HG03558 (cell line): ENCODE measurements at regions not wholly inside any gene's neighbourhood (a gene's known extent, or its start where the extent isn't known, plus 50 kb on each side); places are given as distances from the start of the nearest gene placed in this dataset.
A peak's percentile ranks its signal among the peaks of the same experiment; 100 is the strongest.

Experiments used
- ATAC-seq: cut with Tn5 transposase; IDR thresholded peaks from one replicate; pipeline ENCODE4 v1.9.1; 2021; ENCODE audit warnings: moderate number of reproducible peaks; ENCODE audit not compliant: unreplicated experiment; ENCODE audit errors: extremely low read depth

DNA sequence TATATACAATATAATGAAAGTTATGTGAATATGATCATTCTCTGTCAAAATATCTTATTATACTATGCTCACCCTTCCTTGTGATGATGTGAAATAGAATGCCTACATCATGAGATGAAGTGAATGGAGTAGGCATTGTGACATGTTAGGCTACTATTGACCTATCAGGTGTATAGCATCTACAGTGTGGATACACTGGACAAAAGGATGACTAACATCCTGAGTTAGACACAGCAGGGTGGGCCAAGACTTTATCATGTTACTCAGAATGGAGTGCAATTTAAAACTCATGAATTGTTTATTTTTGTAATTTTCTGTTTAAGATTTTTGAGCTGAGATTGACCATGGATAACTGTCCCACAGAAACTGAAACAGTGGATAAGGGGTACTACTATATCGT, 53.4 kb upstream of the NAV3 start:
- ATAC-seq = no peak

DNA sequence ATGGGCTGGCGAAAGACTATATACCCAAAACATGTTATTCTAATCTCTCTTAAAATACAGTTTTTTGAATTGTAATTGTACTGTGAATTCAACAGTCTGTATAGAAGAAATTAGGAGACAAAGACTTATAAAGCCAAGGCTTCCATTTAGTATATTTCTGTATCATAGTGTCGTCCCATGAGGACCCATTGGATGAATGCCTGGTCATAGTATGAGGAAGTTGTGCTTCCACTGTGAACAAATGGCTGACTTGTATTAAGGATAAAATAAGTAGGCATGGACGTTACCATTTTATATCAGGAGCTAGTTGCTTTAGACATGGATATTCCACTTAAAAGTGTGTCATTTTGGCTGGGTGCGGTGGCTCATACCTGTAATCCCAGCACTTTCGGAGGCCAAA, 55.9 kb upstream of the NAV3 start:
- no peak for ATAC-seq

GRCh38 chr12:77772676-77773298, 57.9 kb upstream of the NAV3 start:
- no peak for ATAC-seq

DNA sequence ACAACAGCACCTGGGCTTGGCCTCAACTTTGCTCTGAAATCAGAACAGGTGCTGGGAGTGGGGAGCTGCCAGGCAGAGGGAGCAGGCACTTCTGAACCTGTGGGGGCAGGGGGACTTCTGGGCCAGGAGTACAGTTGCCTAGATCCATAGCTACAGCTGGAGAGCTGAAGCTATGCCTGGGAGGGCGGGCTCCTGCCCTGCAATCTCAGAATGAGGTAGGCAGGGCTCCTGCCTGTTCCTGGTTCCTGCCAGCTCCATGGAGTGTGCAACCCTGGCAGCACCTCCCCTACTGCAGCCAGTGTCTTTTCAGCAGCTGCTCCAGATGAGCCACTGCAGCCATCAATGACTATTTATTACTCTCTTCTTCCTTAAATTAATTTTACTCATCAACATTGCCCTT, 62.1 kb upstream of the NAV3 start:
- no peak for ATAC-seq

DNA sequence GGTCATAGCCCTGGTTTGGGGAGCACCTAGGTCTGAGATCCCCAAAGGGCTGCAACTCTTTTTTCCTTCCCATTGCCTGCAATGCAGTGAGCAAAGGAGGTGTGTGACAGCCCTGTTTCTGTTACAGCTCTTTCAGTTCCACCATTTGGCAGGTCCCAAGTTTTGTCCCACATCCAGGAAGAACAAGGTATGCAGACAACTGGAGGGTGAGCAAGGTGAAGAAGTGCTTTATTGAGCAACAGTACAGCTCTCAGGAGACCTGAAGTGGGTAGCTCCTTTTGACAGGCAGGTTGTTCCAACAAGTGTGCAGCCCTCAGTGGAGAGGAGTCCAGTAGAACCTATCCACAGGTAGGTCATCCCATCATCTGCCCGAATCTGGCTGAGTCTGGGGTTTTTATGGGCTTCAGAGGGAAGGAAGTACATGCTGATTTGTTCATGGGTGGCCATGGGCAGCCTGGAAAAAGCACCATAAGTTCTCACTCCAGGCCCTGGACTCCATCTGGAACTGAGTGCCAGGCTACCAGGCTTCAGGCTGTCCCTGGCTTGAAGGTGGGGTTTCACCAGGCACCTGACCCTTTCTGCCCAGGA, 62.8 kb upstream of the NAV3 start:
- ATAC-seq = no peak

- no peak for ATAC-seq
Observed at GRCh38 chr12:77767335-77767734, 63.4 kb upstream of the NAV3 start.

DNA sequence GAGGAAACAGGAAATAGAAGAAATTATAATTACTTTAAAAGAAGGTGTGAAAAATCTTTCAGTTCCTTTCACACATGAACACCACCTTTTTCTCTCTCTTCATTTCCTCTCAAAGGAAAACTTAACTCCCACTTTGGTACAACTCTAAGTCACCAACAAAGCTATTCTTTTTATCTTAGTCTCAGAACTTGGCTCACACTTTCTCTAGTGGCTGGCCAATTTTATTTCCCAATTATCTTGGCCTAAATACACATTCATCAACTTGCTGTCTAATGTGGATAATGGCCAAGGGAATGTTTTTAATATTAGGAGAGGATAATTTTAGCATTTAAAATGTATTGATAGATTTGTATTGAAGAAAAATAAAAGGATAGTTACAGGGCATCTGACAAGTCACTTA, 64.5 kb upstream of the NAV3 start:
- no peak for ATAC-seq

GRCh38 chr12:77761286-77761685, 69.4 kb upstream of the NAV3 start:
- no peak for ATAC-seq

DNA sequence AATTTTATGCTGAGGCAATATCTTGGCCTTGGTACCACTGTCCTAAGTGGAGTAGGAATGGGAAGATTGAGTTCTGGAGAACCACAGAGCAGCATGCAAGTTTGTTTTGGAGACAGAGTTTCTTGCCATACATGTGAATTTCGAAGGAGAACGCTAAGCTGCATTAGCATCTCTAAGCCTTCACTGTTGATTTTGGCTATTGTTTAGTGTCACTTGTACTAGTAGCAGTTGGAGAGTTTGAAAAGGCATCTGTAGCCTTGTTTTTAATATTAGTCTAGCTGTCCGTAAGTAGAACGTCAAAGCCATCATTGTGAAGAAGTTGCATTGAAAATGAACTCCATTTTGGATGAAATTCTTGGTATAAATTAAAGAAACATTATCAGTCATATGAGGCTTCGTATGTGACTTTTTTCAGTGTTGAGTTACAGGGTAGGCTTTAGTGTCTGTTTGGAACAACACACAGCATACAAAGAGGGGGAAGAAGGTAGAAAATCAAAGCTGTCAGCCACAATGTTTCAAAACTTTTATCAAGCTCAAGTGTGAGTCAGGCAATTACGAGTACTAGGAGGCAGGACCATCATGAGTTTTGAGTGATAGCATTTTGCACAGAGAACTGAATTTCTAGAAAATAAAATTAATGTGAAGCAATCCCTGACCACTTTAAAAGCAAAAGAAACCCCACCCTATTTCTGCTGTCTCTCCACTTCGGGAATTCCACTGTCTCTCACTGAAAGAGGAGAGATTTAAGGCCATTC, 70.2 kb upstream of the NAV3 start:
- ATAC-seq = no peak

GRCh38 chr12:77754086-77754485, 76.6 kb upstream of the NAV3 start:
- ATAC-seq = no peak

- ATAC-seq = no peak
Observed at GRCh38 chr12:77751939-77752338, 78.8 kb upstream of the NAV3 start.

GRCh38 chr12:77746096-77746495, 84.6 kb upstream of the NAV3 start:
- ATAC-seq = peak; percentile 100

GRCh38 chr12:77745624-77746023, 85.1 kb upstream of the NAV3 start:
- ATAC-seq = no peak

DNA sequence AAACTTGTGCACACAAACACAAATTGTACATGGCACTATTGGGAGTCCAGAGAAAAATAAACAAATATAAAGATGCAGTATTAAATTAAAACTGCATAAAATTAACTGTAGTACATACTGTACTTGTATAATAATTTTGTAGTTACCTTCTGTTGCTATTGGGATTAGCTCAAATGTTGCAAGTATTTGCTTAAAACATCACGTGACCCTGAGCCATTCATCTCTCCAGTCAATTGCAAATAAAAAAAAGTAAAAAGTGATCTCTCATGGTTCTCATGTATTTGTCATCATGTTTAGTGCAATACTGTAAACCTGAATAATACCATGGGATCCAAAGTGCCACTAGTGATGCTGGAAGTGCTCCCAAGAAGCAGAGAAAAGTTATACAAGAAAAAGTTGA, 88.1 kb upstream of the NAV3 start:
- ATAC-seq = no peak

DNA sequence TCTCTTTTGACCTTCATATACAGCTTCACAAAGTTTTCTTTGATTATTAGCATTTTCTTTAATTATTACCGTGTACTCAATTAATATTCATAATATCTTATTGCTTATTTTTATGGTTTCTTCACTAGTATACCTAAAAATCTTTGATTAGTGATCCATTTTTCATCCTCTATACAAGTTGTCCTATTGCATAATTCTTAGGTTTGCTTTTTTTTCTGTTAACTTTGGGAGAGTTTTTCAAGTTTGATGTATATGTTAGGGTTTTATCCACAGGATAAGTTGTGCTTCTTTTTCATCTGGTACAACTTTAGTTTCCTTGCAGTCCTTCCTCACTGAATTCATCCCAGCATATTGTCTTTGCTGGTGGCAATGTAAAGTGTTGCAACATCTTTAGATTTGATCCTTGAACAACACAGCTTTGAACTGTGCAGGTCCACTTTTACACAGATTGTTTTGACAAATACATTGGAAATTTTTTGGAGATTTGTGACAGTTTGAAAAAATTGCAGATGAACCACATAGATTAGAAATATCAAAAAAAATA, 88.6 kb upstream of the NAV3 start:
- ATAC-seq = no peak

DNA sequence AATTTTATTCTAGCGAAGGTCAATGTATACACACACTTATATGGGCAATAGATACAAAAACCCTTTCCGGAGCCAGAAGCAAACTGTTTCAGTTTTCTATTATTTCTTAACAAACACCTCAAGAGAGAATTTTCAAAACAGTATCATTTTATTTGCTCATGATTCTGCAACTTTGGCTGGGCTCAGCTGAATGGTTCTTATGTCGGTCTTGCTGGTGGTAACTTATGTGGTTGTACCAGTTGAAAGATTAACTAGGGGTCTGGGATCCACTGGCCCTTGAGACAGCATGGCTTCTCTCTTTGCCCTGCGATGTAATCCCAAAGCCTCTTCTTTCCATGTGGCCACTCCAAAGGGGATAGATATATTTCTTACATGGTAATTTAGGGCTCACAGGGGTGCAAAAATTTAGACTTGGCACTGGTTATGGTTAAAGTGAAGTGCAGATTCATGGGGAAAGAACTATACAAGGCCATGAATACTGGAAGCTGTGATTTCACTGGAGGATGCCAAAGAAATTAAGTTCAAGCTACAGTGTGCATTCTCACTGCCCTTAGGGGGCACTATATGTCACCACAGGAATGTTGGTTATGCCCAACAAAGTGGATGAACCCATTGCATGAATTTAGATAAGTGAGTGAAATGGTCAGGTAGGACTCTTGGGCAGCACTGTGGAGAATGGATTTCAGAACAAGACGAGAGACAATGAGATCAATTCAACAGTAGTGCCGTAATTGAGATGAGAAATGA, 94.3 kb upstream of the NAV3 start:
- no peak for ATAC-seq

- ATAC-seq = no peak
Observed at GRCh38 chr12:77734214-77734883, 96.3 kb upstream of the NAV3 start.

- no peak for ATAC-seq
Observed at GRCh38 chr12:77728018-77728417, 102.7 kb upstream of the NAV3 start.

GRCh38 chr12:77727442-77728001, 103.2 kb upstream of the NAV3 start:
- ATAC-seq = no peak

- no peak for ATAC-seq
Observed at GRCh38 chr12:77725611-77726010, 105.1 kb upstream of the NAV3 start.
